AG09319 (cell line): ENCODE measurements at regions not wholly inside any gene's neighbourhood (a gene's known extent, or its start where the extent isn't known, plus 50 kb on each side); places are given as distances from the start of the nearest gene placed in this dataset.

Source experiments
- DNase-seq: peaks from one replicate; pipeline ENCODE4 v3.0.0-alpha.2; 2010; ENCODE audit warnings: low read depth; ENCODE audit errors: extremely low read depth
- CTCF ChIP-seq: IDR thresholded peaks from 2 replicates; pipeline ENCODE4 v1.5.1; 2011; ENCODE audit warnings: low read depth, mild to moderate bottlenecking, inconsistent platforms, low read length, moderate library complexity

DNA sequence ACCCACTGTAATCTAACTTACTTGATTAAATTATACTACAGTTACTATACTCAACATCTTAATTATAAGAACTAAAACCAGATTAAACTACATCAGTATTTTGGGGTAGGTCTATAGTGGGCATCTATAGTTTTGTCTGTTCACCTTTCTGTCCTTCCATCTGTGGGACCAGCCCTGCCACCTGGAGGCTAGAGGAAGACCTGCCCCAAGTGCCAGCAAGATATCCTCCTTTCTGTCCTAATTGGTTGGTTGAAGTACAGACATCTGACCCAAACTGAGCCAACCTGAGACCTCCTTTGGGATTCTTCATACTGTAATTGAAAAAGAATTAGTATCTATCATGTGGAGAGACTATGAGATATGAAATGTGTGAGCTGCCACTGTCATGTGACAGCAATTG, 172.2 kb upstream of the TLL1 start:
- no peak for DNase-seq
- peak; percentile 12 for TF ChIP-seq CTCF

DNA sequence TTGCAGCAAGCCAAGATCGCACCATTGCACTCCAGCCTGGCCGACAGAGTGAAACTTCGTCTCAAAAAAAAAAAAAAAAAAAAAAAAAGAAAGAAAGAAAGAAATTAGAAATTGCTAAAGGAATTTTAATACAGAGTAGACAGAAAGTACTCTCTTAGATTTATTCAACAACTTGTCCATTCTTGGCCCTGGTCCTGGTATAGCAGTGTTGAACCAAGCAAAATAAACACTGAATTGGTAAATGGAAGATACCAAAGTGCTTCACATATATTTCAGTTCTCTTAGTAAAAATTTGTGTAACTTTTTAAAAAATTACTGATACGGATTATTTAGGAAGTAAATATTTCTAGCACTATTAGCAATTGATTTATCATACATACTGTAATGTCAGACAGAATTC, 165.9 kb upstream of the TLL1 start:
- no peak for DNase-seq
- no peak for TF ChIP-seq CTCF

- no peak for TF ChIP-seq CTCF
- no peak for DNase-seq
These were observed 163.5 kb upstream of the TLL1 start for GRCh38 chr4:165709516-165709915.

- DNase-seq = no peak
- no peak for TF ChIP-seq CTCF
These were observed 163.0 kb upstream of the TLL1 start for GRCh38 chr4:165709973-165710526.

- TF ChIP-seq CTCF = no peak
These were observed 161.6 kb upstream of the TLL1 start for GRCh38 chr4:165711436-165711835.

GRCh38 chr4:165711912-165712311, 161.1 kb upstream of the TLL1 start:
- no peak for DNase-seq

More at GRCh38 chr4:165711436-165711835, 161.6 kb upstream of the TLL1 start:
- no peak for DNase-seq

GRCh38 chr4:165714650-165715049, 158.4 kb upstream of the TLL1 start:
- DNase-seq = no peak
- no peak for TF ChIP-seq CTCF

More at GRCh38 chr4:165711912-165712311, 161.1 kb upstream of the TLL1 start:
- TF ChIP-seq CTCF = no peak
